ENCODE measurements at regions not wholly inside any gene's neighbourhood (a gene's known extent, or its start where the extent isn't known, plus 50 kb on each side); places are given as distances from the start of the nearest gene placed in this dataset.

DNA sequence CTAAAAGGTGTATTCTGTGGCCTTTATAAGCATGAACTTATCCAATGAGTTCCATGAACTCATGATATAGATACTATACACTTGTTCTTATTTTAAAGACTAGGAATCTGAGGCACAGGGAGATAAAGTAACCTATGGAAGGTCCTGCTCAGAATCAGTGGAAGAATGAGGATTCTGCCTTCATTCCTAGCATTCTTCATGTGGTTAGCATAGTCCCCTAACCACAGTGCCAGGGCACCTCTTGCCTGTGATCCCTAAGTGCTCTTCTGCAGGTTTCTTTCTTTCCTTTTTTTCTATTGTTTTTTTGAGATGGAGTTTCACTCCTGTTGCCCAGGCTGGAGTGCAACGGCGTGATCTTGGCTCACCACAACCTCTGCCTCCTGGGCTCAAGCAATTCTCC lies 174.1 kb downstream of the C9orf152 start:
- TF ChIP-seq MYC (IDR thresholded peaks at IDR 0.05; ENCODE audit: borderline replicate concordance, low read length) (no peak), HDAC2 (IDR thresholded peaks at IDR 0.05) (no peak), CEBPB (IDR thresholded peaks at IDR 0.05) (no peak), SMC3 (IDR thresholded peaks at IDR 0.05) (no peak), ZSCAN20 (CRISPR knock-in tag; IDR thresholded peaks at IDR 0.05) (no peak)
- TF ChIP-seq, protein P1, sequence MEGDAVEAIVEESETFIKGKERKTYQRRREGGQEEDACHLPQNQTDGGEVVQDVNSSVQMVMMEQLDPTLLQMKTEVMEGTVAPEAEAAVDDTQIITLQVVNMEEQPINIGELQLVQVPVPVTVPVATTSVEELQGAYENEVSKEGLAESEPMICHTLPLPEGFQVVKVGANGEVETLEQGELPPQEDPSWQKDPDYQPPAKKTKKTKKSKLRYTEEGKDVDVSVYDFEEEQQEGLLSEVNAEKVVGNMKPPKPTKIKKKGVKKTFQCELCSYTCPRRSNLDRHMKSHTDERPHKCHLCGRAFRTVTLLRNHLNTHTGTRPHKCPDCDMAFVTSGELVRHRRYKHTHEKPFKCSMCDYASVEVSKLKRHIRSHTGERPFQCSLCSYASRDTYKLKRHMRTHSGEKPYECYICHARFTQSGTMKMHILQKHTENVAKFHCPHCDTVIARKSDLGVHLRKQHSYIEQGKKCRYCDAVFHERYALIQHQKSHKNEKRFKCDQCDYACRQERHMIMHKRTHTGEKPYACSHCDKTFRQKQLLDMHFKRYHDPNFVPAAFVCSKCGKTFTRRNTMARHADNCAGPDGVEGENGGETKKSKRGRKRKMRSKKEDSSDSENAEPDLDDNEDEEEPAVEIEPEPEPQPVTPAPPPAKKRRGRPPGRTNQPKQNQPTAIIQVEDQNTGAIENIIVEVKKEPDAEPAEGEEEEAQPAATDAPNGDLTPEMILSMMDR (IDR thresholded peaks at IDR 0.05): no peak
- TF ChIP-seq, protein P2, sequence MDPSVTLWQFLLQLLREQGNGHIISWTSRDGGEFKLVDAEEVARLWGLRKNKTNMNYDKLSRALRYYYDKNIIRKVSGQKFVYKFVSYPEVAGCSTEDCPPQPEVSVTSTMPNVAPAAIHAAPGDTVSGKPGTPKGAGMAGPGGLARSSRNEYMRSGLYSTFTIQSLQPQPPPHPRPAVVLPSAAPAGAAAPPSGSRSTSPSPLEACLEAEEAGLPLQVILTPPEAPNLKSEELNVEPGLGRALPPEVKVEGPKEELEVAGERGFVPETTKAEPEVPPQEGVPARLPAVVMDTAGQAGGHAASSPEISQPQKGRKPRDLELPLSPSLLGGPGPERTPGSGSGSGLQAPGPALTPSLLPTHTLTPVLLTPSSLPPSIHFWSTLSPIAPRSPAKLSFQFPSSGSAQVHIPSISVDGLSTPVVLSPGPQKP (IDR thresholded peaks at IDR 0.05; ENCODE audit: low read depth, low read length): no peak
- TF ChIP-seq, protein P3, sequence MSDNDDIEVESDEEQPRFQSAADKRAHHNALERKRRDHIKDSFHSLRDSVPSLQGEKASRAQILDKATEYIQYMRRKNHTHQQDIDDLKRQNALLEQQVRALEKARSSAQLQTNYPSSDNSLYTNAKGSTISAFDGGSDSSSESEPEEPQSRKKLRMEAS (IDR thresholded peaks at IDR 0.05): no peak

Data from A549 (cell line).